Ovary (tissue), 7 donors: ENCODE measurements at regions not wholly inside any gene's neighbourhood (a gene's known extent, or its start where the extent isn't known, plus 50 kb on each side); places are given as distances from the start of the nearest gene placed in this dataset.

Source experiments
- DNase-seq, 5 donors: peaks; one replicate each; pipeline ENCODE4 v3.0.0-alpha.2; 2019 to 2020
- H3K27ac ChIP-seq, 2 donors: fragments of 200-600 bp; one replicate each; pipeline versions ENCODE4 v1.5.1 to v1.8.0; 2019 to 2022
- H3K27me3 ChIP-seq: fragments of 200-600 bp; one replicate; pipeline ENCODE4 v1.8.0; 2022
- H3K36me3 ChIP-seq: fragments of 200-600 bp; sonication (generic); one replicate; pipeline ENCODE4 v1.5.1; 2019
- H3K4me1 ChIP-seq: one replicate; pipeline ENCODE4 v1.8.1; 2013; ENCODE audit warnings: mild to moderate bottlenecking, moderate library complexity; ENCODE audit not compliant: insufficient read depth
- H3K4me3 ChIP-seq: fragments of 200-600 bp; sonication (generic); one replicate; pipeline ENCODE4 v1.5.1; 2017
- H3K9me3 ChIP-seq, 2 donors: fragments of 200-600 bp in 1 of 2; sonication (generic) in 1 of 2; one replicate each; pipeline versions ENCODE4 v1.5.1 to v1.8.1; 2013 to 2019; ENCODE audit warnings: mild to moderate bottlenecking in 1 of 2, moderate library complexity in 1 of 2
- EP300 ChIP-seq: sonication (generic); formaldehyde crosslinking; IDR thresholded peaks from one replicate; pipeline ENCODE4 v1.6.1; 2017; ENCODE audit warnings: antibody characterized with exemption
- POLR2A ChIP-seq: fragments of 450-650 bp; IDR thresholded peaks from one replicate; pipeline ENCODE4 v1.6.1; 2017; ENCODE audit warnings: antibody characterized with exemption, mild to moderate bottlenecking, moderate library complexity
- WGBS, 3 donors: extraction: QIAGEN DNeasy Blood & Tissue Kit in 1 of 3; methylation state at CpG; one replicate each; pipeline versions ENCODE4 v1.1.5 to v1.1.7; 2013 to 2017; 5-methylcytosine and 5-hydroxymethylcytosine counted together
- intact Hi-C, 4 donors: fragments of 100-400 bp; cut with DNase I; formaldehyde crosslinking; loops; one replicate each; pipeline versions ENCODE4 v1.11.0 to v1.15.1; 2022 to 2023
- TF ChIP-seq, protein P1 (sequence below), 3 donors: fragments of 450-650 bp in 2 of 3; fragments of 200-600 bp in 1 of 3; IDR thresholded peaks; one replicate each; pipeline versions ENCODE4 v1.5.1 to v1.8.0; 2016 to 2022; ENCODE audit warnings: antibody characterized with exemption in 3 of 3, mild to moderate bottlenecking in 1 of 3
- donor health status: DM: no; HTN: no; CAD: no; lungs with moderate emphysema.
- donor health status: DM: no; HTN: no; CAD: no.
- donor health status: Bipolar disorder and iron deficiency.
- donor health status: DM: no; HTN: no; CAD: no.
- donor health status: DM: yes; HTN: yes; CAD: no.

- Histone ChIP-seq H3K27ac (no peak overlapping the region), H3K27me3 (no peaks in the 10 kb centered on the region), H3K9me3 (no peaks in the 10 kb centered on the region), H3K4me3 (no peak overlapping the region), H3K36me3 (no peaks in the 10 kb centered on the region), H3K4me1 (no peaks in the 10 kb centered on the region)
- no peak for DNase-seq
- TF ChIP-seq POLR2A (no peak), EP300 (no peak)
- TF ChIP-seq, protein P1, sequence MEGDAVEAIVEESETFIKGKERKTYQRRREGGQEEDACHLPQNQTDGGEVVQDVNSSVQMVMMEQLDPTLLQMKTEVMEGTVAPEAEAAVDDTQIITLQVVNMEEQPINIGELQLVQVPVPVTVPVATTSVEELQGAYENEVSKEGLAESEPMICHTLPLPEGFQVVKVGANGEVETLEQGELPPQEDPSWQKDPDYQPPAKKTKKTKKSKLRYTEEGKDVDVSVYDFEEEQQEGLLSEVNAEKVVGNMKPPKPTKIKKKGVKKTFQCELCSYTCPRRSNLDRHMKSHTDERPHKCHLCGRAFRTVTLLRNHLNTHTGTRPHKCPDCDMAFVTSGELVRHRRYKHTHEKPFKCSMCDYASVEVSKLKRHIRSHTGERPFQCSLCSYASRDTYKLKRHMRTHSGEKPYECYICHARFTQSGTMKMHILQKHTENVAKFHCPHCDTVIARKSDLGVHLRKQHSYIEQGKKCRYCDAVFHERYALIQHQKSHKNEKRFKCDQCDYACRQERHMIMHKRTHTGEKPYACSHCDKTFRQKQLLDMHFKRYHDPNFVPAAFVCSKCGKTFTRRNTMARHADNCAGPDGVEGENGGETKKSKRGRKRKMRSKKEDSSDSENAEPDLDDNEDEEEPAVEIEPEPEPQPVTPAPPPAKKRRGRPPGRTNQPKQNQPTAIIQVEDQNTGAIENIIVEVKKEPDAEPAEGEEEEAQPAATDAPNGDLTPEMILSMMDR (IDR thresholded peaks at IDR 0.05): no peak
- intact Hi-C loops: no loop called here
- WGBS, 3 donors: 73 to 83% (median 81%) methylated on average over 3 of the region's 3 CpGs
These were observed 145.1 kb upstream of the SP8 start for GRCh38 chr7:20931739-20932138.

- H3K27ac ChIP-seq: no peak overlapping the region
- no peaks in the 10 kb centered on the region for H3K27me3 ChIP-seq
- TF ChIP-seq EP300 (no peak), POLR2A (no peak)
- TF ChIP-seq, protein P1 (IDR thresholded peaks at IDR 0.05): no peak
- intact Hi-C loops: no loop called here
- WGBS, 3 donors: 35 to 41% (median 39%) methylated on average over 7 of the region's 7 CpGs
- H3K36me3 ChIP-seq: no peaks in the 10 kb centered on the region
- H3K4me3 ChIP-seq: no peak overlapping the region
- DNase-seq: no peak
- H3K9me3 ChIP-seq: no peaks in the 10 kb centered on the region
- no peaks in the 10 kb centered on the region for H3K4me1 ChIP-seq
These were observed 146.3 kb upstream of the SP8 start for GRCh38 chr7:20932785-20933527.

DNA sequence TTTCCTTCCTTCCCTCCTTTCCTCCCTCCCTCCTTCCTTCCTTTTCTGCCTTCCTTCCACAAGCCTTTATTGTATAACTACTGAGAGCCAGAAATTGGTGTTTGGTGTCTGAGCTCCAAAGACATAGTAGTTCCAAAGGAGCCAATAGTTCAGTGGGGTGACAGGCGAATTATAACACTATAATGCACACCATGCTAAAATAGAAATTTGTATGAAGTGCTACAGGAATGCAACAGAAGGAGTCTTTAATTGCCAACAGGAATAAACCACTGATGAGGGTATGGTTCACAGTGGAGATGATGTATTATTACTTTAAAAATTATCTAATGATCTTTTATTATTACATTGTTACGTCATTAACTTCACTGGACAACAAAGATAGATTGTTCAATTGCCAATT lies 158.8 kb upstream of the SP8 start:
- intact Hi-C loops: no loop called here
- Histone ChIP-seq H3K4me1 (no peaks in the 10 kb centered on the region), H3K9me3 (no peaks in the 10 kb centered on the region), H3K4me3 (no peak overlapping the region), H3K27me3 (no peaks in the 10 kb centered on the region), H3K36me3 (no peaks in the 10 kb centered on the region), H3K27ac (no peak overlapping the region)
- DNase-seq: no peak
- 39 to 44% (median 43%) methylated on average over 2 of the region's 2 CpGs for WGBS, 3 donors
- TF ChIP-seq EP300 (no peak), POLR2A (no peak)
- TF ChIP-seq, protein P1 (IDR thresholded peaks at IDR 0.05): no peak

- no peak for TF ChIP-seq EP300
- TF ChIP-seq, protein P1 (IDR thresholded peaks at IDR 0.05): no peak
- no peak for TF ChIP-seq POLR2A
- intact Hi-C loops: no loop called here
- 38 to 49% (median 44%) methylated on average over 3 of the region's 3 CpGs for WGBS, 3 donors
- no peak for DNase-seq
- Histone ChIP-seq H3K4me3 (no peak overlapping the region), H3K27ac (no peak overlapping the region), H3K4me1 (no peaks in the 10 kb centered on the region), H3K27me3 (no peaks in the 10 kb centered on the region), H3K9me3 (no peaks in the 10 kb centered on the region), H3K36me3 (no peaks in the 10 kb centered on the region)
These were observed 166.2 kb upstream of the SP8 start for GRCh38 chr7:20952916-20953315.
